ENCODE measurements at regions not wholly inside any gene's neighbourhood (a gene's known extent, or its start where the extent isn't known, plus 50 kb on each side); places are given as distances from the start of the nearest gene placed in this dataset.

DNA sequence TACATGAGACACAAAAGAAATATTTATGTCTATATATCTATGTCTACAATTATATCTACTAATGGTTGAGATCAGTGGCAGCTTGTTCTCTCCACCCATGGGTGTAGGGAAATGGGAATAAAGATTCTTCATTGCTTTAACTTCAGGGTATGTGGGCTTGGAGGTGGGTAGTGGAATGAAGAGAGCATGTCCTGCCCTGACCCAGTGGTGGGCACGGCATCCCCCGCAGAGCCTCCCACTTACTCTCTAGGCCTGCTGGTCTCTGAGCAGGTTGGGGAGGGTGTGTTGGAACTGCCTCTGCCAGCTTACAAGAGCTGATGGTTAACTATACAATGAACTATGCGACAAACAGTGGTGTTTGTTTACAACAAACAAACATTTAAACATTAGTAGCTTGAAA, 152.5 kb upstream of the SKOR2 start:
- in situ Hi-C loops (cut with MboI): no loop called here
- Histone ChIP-seq H3K36me3 (ENCODE audit: control insufficient read depth, insufficient read depth, low read length) (no peaks in the 10 kb centered on the region), H3K79me2 (ENCODE audit: control insufficient read depth, insufficient read depth, low read length) (no peaks in the 10 kb centered on the region), H3K9me3 (replicated peaks; ENCODE audit: control insufficient read depth, insufficient read depth, low read depth, low read length) (no peaks in the 10 kb centered on the region), H3K4me2 (ENCODE audit: insufficient read depth, low read length) (no peak overlapping the region), H3K4me3 (no peak overlapping the region), H3K9ac (ENCODE audit: insufficient read depth in 1 of 2, low read depth in 2 of 2, low read length in 2 of 2) (no peak overlapping the region), H3K27me3 (ENCODE audit: control insufficient read depth in 2 of 2, insufficient read depth in 2 of 2, low read length in 2 of 2) (no peaks in the 10 kb centered on the region), H4K20me1 (replicated peaks; ENCODE audit: control insufficient read depth, insufficient read depth, low read length) (no peaks in the 10 kb centered on the region), H3K27ac (ENCODE audit: extremely low read depth, low read depth, low read length) (no peak overlapping the region), H3K4me1 (replicated peaks in 1 of 2; ENCODE audit: control insufficient read depth in 2 of 2, insufficient read depth in 2 of 2, low read length in 2 of 2) (no peaks in the 10 kb centered on the region), H3K9me1 (ENCODE audit: control insufficient read depth, insufficient read depth, low read length) (no peaks in the 10 kb centered on the region), H2AFZ (ENCODE audit: low read depth, low read length) (no peak overlapping the region)
- no peak for FAIRE-seq
- CTCF ChIA-PET (ENCODE audit: low intra/inter-chr PET ratio): no interaction called here
- intact Hi-C loops (cut with micrococcal nuclease): no loop called here
- DNase-seq (ENCODE audit: extremely low read depth in 1 of 4, low spot score in 3 of 4): no peak
- WGBS (ENCODE audit: insufficient coverage, low coverage, missing lambda C conversion rate): 0% methylated on average over 3 of the region's 3 CpGs
- BruUV-seq (replicated peaks): no TSS peak
- ATAC-seq: no peak
- POLR2A ChIA-PET: interaction anchor here (1.2 kb wide), 1 partner anchor 13 kb away, joined by 3 read pairs; no protein-coding TSS in a partner anchor
- TF ChIP-seq, protein P1, sequence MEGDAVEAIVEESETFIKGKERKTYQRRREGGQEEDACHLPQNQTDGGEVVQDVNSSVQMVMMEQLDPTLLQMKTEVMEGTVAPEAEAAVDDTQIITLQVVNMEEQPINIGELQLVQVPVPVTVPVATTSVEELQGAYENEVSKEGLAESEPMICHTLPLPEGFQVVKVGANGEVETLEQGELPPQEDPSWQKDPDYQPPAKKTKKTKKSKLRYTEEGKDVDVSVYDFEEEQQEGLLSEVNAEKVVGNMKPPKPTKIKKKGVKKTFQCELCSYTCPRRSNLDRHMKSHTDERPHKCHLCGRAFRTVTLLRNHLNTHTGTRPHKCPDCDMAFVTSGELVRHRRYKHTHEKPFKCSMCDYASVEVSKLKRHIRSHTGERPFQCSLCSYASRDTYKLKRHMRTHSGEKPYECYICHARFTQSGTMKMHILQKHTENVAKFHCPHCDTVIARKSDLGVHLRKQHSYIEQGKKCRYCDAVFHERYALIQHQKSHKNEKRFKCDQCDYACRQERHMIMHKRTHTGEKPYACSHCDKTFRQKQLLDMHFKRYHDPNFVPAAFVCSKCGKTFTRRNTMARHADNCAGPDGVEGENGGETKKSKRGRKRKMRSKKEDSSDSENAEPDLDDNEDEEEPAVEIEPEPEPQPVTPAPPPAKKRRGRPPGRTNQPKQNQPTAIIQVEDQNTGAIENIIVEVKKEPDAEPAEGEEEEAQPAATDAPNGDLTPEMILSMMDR (IDR thresholded peaks at IDR 0.05 in 2 of 3, conservative IDR thresholded peaks at IDR 0.05 in 1 of 3; ENCODE audit: insufficient read depth in 2 of 3, low read depth in 1 of 3, low read length in 3 of 3): no peak
- TF ChIP-seq, protein P2, sequence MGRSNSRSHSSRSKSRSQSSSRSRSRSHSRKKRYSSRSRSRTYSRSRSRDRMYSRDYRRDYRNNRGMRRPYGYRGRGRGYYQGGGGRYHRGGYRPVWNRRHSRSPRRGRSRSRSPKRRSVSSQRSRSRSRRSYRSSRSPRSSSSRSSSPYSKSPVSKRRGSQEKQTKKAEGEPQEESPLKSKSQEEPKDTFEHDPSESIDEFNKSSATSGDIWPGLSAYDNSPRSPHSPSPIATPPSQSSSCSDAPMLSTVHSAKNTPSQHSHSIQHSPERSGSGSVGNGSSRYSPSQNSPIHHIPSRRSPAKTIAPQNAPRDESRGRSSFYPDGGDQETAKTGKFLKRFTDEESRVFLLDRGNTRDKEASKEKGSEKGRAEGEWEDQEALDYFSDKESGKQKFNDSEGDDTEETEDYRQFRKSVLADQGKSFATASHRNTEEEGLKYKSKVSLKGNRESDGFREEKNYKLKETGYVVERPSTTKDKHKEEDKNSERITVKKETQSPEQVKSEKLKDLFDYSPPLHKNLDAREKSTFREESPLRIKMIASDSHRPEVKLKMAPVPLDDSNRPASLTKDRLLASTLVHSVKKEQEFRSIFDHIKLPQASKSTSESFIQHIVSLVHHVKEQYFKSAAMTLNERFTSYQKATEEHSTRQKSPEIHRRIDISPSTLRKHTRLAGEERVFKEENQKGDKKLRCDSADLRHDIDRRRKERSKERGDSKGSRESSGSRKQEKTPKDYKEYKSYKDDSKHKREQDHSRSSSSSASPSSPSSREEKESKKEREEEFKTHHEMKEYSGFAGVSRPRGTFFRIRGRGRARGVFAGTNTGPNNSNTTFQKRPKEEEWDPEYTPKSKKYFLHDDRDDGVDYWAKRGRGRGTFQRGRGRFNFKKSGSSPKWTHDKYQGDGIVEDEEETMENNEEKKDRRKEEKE (IDR thresholded peaks at IDR 0.05; ENCODE audit: borderline replicate concordance in 1 of 2, control insufficient read depth in 1 of 2, low read depth in 2 of 2, low read length in 1 of 2): no peak
- TF ChIP-seq, protein P3, sequence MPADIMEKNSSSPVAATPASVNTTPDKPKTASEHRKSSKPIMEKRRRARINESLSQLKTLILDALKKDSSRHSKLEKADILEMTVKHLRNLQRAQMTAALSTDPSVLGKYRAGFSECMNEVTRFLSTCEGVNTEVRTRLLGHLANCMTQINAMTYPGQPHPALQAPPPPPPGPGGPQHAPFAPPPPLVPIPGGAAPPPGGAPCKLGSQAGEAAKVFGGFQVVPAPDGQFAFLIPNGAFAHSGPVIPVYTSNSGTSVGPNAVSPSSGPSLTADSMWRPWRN (IDR thresholded peaks at IDR 0.05; ENCODE audit: low read depth): no peak
- TF ChIP-seq HMG20A (CRISPR knock-in tag; conservative IDR thresholded peaks at IDR 0.05): no peak
- TF ChIP-seq, protein P4, sequence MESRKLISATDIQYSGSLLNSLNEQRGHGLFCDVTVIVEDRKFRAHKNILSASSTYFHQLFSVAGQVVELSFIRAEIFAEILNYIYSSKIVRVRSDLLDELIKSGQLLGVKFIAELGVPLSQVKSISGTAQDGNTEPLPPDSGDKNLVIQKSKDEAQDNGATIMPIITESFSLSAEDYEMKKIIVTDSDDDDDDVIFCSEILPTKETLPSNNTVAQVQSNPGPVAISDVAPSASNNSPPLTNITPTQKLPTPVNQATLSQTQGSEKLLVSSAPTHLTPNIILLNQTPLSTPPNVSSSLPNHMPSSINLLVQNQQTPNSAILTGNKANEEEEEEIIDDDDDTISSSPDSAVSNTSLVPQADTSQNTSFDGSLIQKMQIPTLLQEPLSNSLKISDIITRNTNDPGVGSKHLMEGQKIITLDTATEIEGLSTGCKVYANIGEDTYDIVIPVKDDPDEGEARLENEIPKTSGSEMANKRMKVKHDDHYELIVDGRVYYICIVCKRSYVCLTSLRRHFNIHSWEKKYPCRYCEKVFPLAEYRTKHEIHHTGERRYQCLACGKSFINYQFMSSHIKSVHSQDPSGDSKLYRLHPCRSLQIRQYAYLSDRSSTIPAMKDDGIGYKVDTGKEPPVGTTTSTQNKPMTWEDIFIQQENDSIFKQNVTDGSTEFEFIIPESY (CRISPR knock-in tag; IDR thresholded peaks at IDR 0.05): no peak
- no peak for TF ChIP-seq SRSF3 (IDR thresholded peaks at IDR 0.05; ENCODE audit: insufficient read depth, low read length)
- TF ChIP-seq, protein P5, sequence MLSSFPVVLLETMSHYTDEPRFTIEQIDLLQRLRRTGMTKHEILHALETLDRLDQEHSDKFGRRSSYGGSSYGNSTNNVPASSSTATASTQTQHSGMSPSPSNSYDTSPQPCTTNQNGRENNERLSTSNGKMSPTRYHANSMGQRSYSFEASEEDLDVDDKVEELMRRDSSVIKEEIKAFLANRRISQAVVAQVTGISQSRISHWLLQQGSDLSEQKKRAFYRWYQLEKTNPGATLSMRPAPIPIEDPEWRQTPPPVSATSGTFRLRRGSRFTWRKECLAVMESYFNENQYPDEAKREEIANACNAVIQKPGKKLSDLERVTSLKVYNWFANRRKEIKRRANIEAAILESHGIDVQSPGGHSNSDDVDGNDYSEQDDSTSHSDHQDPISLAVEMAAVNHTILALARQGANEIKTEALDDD (IDR thresholded peaks at IDR 0.05): no peak
- TF ChIP-seq ZNF436 (CRISPR knock-in tag; IDR thresholded peaks at IDR 0.05): no peak
- no peak for TF ChIP-seq HEY1 (CRISPR knock-in tag; IDR thresholded peaks at IDR 0.05; ENCODE audit: borderline replicate concordance)
- no peak for TF ChIP-seq RBM39 (optimal IDR thresholded peaks at IDR 0.05; ENCODE audit: low read depth, low read length)
- TF ChIP-seq JUND (IDR thresholded peaks at IDR 0.05; ENCODE audit: borderline replicate concordance, low read depth, low read length): no peak
- TF ChIP-seq JUND (tag; IDR thresholded peaks at IDR 0.05; ENCODE audit: borderline replicate concordance, low read depth, low read length): no peak
- TF ChIP-seq ZEB2 (IDR thresholded peaks at IDR 0.05): no peak

Measured in K562 (cell line).